ENCODE measurements at regions not wholly inside any gene's neighbourhood (a gene's known extent, or its start where the extent isn't known, plus 50 kb on each side); places are given as distances from the start of the nearest gene placed in this dataset.
"Not testable (repeated sequence)": the region's sequence is repeated elsewhere in the genome, so short reads cannot be mapped to it uniquely, and the experiment has no call there.

DNA sequence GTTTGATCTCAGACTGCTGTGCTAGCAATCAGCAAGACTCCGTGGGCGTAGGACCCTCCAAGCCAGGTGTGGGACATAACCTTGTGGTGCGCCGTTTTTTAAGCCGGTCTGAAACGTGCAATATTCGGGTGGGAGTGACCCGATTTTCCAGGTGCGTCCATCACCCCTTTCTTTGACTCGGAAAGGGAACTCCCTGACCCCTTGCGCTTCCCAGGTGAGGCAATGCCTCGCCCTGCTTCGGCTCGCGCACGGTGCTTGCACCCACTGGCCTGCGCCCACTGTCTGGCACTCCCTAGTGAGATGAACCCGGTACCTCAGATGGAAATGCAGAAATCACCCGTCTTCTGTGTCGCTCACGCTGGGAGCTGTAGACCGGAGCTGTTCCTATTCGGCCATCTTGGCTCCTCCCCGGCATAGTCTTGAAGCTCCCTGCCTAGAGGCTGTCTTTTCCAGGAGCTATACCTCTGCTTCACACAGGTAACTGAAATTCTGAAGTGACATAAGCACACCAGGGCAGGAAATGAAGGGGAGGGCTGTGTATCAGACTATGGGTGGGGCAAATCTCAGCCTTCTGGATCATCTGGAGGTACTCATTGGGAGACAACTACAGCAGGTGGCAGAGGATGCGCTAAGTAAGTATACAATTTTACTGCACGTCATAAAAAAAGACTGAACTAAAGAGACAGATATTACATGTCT, 252.1 kb upstream of the POT1 start:
- CTCF ChIA-PET; ATAC-seq; H3K27me3 Mint-ChIP-seq; H3K4me3 Mint-ChIP-seq; H3K4me1 Mint-ChIP-seq; H3K27ac Mint-ChIP-seq; DNase-seq; intact Hi-C loops (cut with DNase I, micrococcal nuclease); H3K9me3 Mint-ChIP-seq (ENCODE audit: low read depth); H3K36me3 Mint-ChIP-seq (ENCODE audit: low read depth): not testable (repeated sequence)
- POLR2A ChIA-PET = interaction anchor here (0.6 kb wide), 1 partner anchor 11 kb away, joined by 3 read pairs; no protein-coding TSS in a partner anchor

DNA sequence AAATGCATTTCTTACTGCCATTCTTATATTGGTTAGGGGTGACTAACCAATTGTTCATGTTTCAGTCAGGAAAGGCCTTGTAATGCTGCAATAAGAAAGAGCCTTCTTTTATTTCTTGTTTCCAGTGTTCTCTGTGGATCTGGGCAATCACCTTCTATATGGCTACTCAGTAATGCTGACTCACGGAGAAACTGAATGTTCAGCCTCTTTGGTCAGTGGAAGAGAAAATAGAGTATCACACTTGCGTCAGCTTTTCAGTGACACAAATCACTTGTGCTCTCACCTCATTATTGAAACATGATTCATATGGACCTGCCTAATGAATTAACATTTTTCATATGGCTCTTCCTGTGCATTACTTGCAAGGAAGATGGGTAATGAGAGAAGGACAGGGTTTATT, 243.9 kb upstream of the POT1 start:
- Mint-ChIP-seq H3K36me3 (ENCODE audit: low read depth) (no peaks in the 10 kb centered on the region), H3K4me3 (no peak overlapping the region)

DNA sequence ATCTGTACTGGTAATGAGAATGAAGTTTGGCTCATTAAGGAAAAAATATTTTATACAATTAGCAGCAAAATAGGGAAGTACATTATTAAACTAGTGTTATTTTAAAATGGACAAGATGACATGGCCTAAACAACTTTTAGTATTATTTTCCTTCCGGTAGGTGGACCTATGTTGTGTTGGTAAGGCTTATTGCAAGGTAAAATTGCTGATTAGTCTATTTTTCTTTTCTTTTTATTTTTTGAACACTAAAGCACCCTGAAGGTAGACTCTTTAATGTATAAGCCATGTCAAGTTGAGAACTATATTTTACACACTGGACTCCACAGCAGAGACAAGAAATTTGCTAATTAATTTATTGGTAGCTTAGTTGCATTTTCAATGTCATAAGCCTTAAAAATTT, 239.5 kb upstream of the POT1 start:
- CTCF ChIA-PET = no interaction called here
- Mint-ChIP-seq H3K4me3 (no peak overlapping the region), H3K27me3 (no peaks in the 10 kb centered on the region), H3K9me3 (ENCODE audit: low read depth) (peaks cover 2% of the 10 kb centered on the region), H3K4me1 (no peaks in the 10 kb centered on the region), H3K27ac (no peak overlapping the region), H3K36me3 (ENCODE audit: low read depth) (no peaks in the 10 kb centered on the region)
- POLR2A ChIA-PET = no interaction called here
- DNase-seq (no peak), ATAC-seq (no peak)
- intact Hi-C loops (cut with DNase I, micrococcal nuclease) = no loop called here

More for the DNA sequence above, 243.9 kb upstream of the POT1 start:
- ATAC-seq = no peak
- Mint-ChIP-seq H3K9me3 (ENCODE audit: low read depth) (peaks cover 3% of the 10 kb centered on the region), H3K27me3 (no peaks in the 10 kb centered on the region), H3K4me1 (no peaks in the 10 kb centered on the region), H3K27ac (no peak overlapping the region)
- ChIA-PET POLR2A (no interaction called here), CTCF (no interaction called here)
- intact Hi-C loops (cut with DNase I, micrococcal nuclease) = no loop called here
- DNase-seq = no peak

DNA sequence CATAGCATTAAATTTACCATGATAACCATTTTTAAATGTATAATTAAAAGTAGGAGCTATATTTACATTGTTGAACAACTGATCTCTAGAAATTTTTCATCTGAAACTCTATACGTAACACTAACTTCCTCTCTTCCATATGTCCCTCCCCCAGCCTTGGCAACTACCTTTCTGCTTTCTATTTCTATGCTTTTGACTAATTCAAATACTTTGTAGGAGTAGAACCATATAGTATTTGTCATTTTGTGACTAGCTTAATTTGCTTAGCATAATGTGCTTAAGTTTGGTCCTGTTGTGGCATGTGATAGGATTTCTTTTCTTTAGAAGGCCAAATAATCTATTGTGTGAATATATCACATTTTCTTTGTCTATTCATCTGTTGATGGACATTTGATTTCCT, 225.3 kb upstream of the POT1 start:
- Mint-ChIP-seq H3K4me1 (no peaks in the 10 kb centered on the region), H3K27ac (no peak overlapping the region), H3K27me3 (no peaks in the 10 kb centered on the region), H3K36me3 (ENCODE audit: low read depth) (no peaks in the 10 kb centered on the region), H3K4me3 (no peak overlapping the region), H3K9me3 (ENCODE audit: low read depth) (no peaks in the 10 kb centered on the region)
- CTCF ChIA-PET = no interaction called here
- POLR2A ChIA-PET = no interaction called here
- ATAC-seq (no peak), DNase-seq (no peak)
- intact Hi-C loops (cut with DNase I, micrococcal nuclease) = no loop called here

DNA sequence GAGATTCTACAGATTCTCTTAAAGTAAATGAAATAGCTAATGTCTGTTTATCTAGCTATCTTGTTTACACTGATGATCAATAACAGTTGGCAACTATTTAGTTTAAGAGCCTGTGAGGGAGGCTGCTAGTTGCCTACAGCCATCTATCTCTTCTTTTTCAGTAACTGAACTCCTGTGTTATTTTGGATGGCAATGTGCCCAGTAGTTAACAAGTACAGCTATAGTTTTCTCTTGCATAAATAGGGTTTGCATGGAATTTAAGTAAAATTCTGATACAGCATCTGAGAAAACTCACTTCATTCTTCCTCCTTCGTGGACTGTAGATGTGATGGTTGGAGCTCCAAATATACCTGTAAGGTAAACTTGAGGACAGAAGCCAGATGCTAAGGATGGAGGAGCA, 219.5 kb upstream of the POT1 start:
- Mint-ChIP-seq H3K9me3 (ENCODE audit: low read depth) (no peaks in the 10 kb centered on the region), H3K4me3 (no peak overlapping the region), H3K27me3 (no peaks in the 10 kb centered on the region), H3K27ac (no peak overlapping the region), H3K36me3 (ENCODE audit: low read depth) (no peaks in the 10 kb centered on the region), H3K4me1 (no peaks in the 10 kb centered on the region)
- no peak for DNase-seq
- ATAC-seq = no peak
- intact Hi-C loops (cut with DNase I, micrococcal nuclease) = no loop called here
- CTCF ChIA-PET = interaction anchor here (0.6 kb wide), 1 partner anchor 136 kb away, joined by 3 read pairs; no protein-coding TSS in a partner anchor
- POLR2A ChIA-PET = no interaction called here

DNA sequence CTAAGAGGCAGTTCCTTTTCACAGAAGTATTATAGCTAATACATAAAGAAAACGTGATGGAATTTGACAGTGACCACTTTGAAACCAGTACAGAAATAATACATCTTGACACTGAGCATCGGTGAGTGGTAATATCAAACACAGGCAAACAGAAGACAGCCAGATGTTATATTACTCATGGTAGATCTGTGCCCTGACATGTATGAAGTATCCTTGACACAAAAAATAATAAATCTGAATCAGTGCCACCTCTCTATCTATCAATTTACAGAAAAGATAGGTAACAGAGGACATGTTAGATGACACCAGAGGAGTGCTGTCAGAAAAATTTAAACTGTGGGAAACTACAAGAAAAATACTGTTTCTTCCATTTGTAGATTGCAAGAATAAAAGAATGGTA, 217.4 kb upstream of the POT1 start:
- H3K27ac Mint-ChIP-seq = no peak overlapping the region
- ChIA-PET POLR2A (no interaction called here), CTCF (no interaction called here)
- no peak for ATAC-seq
- H3K9me3 Mint-ChIP-seq (ENCODE audit: low read depth) = no peaks in the 10 kb centered on the region
- H3K36me3 Mint-ChIP-seq (ENCODE audit: low read depth) = no peaks in the 10 kb centered on the region
- no peak overlapping the region for H3K4me3 Mint-ChIP-seq
- no peaks in the 10 kb centered on the region for H3K4me1 Mint-ChIP-seq
- intact Hi-C loops (cut with DNase I, micrococcal nuclease) = no loop called here
- no peak for DNase-seq
- H3K27me3 Mint-ChIP-seq = no peaks in the 10 kb centered on the region

DNA sequence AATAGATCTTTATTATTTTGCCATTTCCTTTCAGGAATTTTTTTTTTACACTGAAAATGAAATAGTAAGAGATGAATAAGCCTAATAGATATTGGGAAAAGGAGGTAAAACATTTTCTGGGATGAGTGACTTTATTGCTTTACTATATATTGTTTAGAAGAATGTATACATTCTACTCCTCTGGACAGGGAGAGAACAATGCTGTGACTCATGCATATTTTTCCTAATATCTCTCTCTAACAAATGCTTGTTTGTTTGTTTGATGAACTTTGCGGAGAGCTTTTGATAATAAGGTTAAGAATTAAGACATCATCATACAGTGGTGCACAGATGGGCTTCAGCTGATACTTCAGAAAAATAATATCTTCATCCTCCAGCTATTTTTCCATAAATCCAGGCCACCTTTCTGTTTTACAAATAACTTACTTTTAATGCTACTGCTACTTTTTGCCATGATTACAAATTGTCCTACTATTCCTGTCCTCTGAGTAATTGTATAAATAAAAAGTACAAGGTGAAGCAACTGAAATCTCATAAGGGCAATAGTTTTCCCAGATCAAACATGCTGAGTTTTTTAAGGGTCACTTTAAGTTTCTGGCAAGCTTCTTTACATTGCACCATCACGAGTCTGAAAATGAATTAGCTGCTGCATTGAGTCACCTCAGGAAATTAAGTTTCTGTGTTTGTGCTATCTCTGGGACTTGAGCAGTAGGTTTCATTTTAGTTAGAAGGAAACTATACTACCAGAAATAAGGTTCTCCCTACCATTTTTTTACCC, 207.3 kb upstream of the POT1 start:
- Mint-ChIP-seq H3K4me3 (no peak overlapping the region), H3K36me3 (ENCODE audit: low read depth) (no peaks in the 10 kb centered on the region), H3K9me3 (ENCODE audit: low read depth) (no peaks in the 10 kb centered on the region), H3K4me1 (no peaks in the 10 kb centered on the region), H3K27me3 (no peaks in the 10 kb centered on the region), H3K27ac (no peak overlapping the region)
- DNase-seq (no peak), ATAC-seq (no peak)
- ChIA-PET POLR2A (no interaction called here), CTCF (interaction anchor here (1.4 kb wide), 1 partner anchor 12 kb away, joined by 3 read pairs; no protein-coding TSS in a partner anchor)
- intact Hi-C loops (cut with DNase I, micrococcal nuclease) = no loop called here

DNA sequence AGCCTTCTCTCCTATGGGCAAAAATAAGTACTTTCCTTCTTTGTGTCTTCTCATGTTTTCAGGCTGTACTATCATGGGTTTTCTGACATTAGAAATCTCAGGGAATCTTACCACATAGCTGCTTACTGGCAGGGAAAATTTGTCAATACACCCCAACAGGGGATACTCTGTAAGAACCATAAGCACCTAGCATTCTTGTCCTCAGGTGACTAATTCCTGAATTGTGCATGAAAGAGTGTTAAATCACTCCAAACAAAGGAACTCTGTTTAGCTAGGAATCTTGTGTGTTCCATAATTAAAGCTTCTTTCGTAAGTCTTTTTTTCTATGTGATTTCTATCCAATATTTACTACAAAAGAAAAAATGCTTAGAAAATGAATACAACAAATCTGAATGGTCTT, 206.7 kb upstream of the POT1 start:
- Mint-ChIP-seq H3K4me1 (no peaks in the 10 kb centered on the region), H3K4me3 (no peak overlapping the region), H3K36me3 (ENCODE audit: low read depth) (no peaks in the 10 kb centered on the region), H3K9me3 (ENCODE audit: low read depth) (no peaks in the 10 kb centered on the region), H3K27ac (no peak overlapping the region), H3K27me3 (no peaks in the 10 kb centered on the region)
- ChIA-PET POLR2A (no interaction called here), CTCF (interaction anchor here (1.4 kb wide), 1 partner anchor 11 kb away, joined by 3 read pairs; no protein-coding TSS in a partner anchor)
- ATAC-seq (no peak), DNase-seq (no peak)
- intact Hi-C loops (cut with DNase I, micrococcal nuclease) = no loop called here

DNA sequence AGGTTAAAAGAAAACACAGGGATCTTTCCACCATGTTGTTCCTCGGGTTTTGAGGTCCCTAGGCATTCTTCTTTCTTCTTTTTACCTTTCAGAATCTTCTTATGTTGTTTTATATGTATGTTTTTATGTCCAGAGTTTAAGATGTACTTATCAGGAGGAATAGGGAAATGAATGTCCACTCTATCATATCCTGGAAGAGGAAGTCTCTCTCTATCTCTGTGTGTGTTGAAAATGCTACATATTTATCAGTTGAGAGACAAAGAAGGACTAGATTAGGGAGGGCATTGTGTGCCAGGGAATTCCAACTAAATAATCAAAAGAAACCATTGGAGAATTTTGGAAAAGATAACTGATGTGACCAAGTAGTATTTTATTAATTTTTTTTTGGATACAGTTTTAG, 200.5 kb upstream of the POT1 start:
- ChIA-PET POLR2A (no interaction called here), CTCF (no interaction called here)
- ATAC-seq (no peak), DNase-seq (no peak)
- no peaks in the 10 kb centered on the region for H3K9me3 Mint-ChIP-seq (ENCODE audit: low read depth)
- no peaks in the 10 kb centered on the region for H3K27me3 Mint-ChIP-seq
- intact Hi-C loops (cut with DNase I, micrococcal nuclease) = no loop called here
- H3K27ac Mint-ChIP-seq = no peak overlapping the region
- H3K36me3 Mint-ChIP-seq (ENCODE audit: low read depth) = no peaks in the 10 kb centered on the region
- no peaks in the 10 kb centered on the region for H3K4me1 Mint-ChIP-seq
- H3K4me3 Mint-ChIP-seq = no peak overlapping the region

DNA sequence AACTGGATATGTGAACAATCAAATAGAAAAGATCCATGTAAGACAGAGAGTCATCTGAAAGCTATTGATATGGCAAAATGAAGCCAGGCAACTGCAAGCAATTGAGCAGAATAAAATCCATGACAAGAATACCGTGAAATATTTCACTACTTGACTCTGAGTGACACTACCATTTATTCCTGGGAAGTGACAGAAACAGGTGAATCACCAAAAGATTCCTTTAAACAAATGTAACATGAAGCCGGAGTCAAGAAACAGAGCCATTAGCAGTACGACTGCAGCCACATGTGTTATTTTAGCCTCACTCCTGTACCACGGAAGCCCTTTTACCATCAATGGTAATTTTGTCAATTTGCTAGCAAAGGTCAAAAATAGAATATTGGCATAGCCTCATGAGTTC, 197.7 kb upstream of the POT1 start:
- Mint-ChIP-seq H3K36me3 (ENCODE audit: low read depth) (no peaks in the 10 kb centered on the region), H3K9me3 (ENCODE audit: low read depth) (no peaks in the 10 kb centered on the region), H3K4me1 (no peaks in the 10 kb centered on the region), H3K27ac (no peak overlapping the region), H3K27me3 (no peaks in the 10 kb centered on the region), H3K4me3 (no peak overlapping the region)
- intact Hi-C loops (cut with DNase I, micrococcal nuclease) = no loop called here
- ChIA-PET CTCF (no interaction called here), POLR2A (no interaction called here)
- DNase-seq (no peak), ATAC-seq (no peak)

DNA sequence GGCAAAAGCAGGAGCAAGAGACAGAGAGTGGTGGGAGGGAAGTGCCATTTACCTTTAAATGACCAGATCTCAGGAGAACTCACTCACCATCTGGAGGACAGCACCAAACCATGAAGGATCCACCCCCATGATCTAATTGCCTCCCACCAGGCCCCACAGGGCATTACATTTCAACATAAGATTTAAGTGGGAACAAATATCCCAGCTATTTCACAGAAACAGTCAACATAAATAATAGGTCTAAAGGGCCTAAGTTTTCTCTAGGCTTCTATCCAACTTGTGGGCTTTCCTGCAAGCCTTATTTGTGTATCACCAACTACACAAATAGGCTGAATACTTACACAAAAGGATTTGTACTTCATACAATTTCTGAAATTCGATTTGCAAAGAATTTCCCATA, 196.8 kb upstream of the POT1 start:
- ATAC-seq = no peak
- intact Hi-C loops (cut with DNase I, micrococcal nuclease) = no loop called here
- CTCF ChIA-PET = no interaction called here
- Mint-ChIP-seq H3K27me3 (no peaks in the 10 kb centered on the region), H3K4me1 (no peaks in the 10 kb centered on the region), H3K9me3 (ENCODE audit: low read depth) (no peaks in the 10 kb centered on the region), H3K27ac (no peak overlapping the region), H3K4me3 (no peak overlapping the region), H3K36me3 (ENCODE audit: low read depth) (no peaks in the 10 kb centered on the region)
- POLR2A ChIA-PET = no interaction called here
- no peak for DNase-seq

DNA sequence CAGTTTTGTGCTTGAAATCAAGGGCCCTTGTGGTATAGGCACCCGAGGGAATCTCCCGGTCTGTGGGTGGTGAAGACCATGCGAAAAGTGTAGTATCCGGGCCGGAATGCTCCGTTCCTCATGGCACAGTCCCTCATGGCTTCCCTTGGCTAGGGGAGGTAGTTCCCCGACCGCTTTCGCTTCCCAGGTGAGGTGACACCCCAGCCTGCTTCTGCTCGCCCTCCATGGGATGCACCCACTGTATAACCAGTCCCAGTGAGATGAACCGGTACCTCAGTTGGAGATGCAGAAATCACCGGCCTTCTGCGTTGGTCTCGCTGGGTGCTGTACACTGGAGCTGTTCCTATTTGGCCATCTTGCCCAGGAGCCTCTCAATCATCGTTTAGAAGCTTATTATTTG, 195.7 kb upstream of the POT1 start:
- POLR2A ChIA-PET = no interaction called here
- H3K27me3 Mint-ChIP-seq = no peaks in the 10 kb centered on the region
- no peaks in the 10 kb centered on the region for H3K9me3 Mint-ChIP-seq (ENCODE audit: low read depth)
- intact Hi-C loops (cut with DNase I, micrococcal nuclease) = no loop called here
- no peaks in the 10 kb centered on the region for H3K36me3 Mint-ChIP-seq (ENCODE audit: low read depth)
- H3K27ac Mint-ChIP-seq = no peak overlapping the region
- no peaks in the 10 kb centered on the region for H3K4me1 Mint-ChIP-seq
- no peak overlapping the region for H3K4me3 Mint-ChIP-seq
- CTCF ChIA-PET = interaction anchor here (1.2 kb wide), 1 partner anchor 12 kb away, joined by 3 read pairs; no protein-coding TSS in a partner anchor
- DNase-seq (no peak), ATAC-seq (no peak)

Measured in activated CD4-positive, alpha-beta T cell treated with anti-CD3 and anti-CD28 coated beads for 36 hours (primary cell).